A673 (cell line): ENCODE measurements at regions not wholly inside any gene's neighbourhood (a gene's known extent, or its start where the extent isn't known, plus 50 kb on each side); places are given as distances from the start of the nearest gene placed in this dataset.
A peak's percentile ranks its signal among the peaks of the same experiment; 100 is the strongest.

ENCODE experiments used
- BruUV-seq: library from RNA; stranded (reverse); fragments of 400-500 nt; replicated peaks from 2 replicates; lab custom pipeline; 2021; lab: Mats Ljungman, UMichigan
- CTCF ChIA-PET: fragments of 300-600 bp; sonication (Branson Sonifier 250); formaldehyde crosslinking; loops from one replicate; lab custom pipeline; 2022; ENCODE audit warnings: antibody characterized with exemption; lab: Charles Lee
- POLR2A ChIA-PET: fragments of 300-600 bp; sonication (Branson Sonifier 250); formaldehyde crosslinking; loops from one replicate; lab custom pipeline; 2022; ENCODE audit warnings: antibody characterized with exemption; ENCODE audit not compliant: low non-redundant PET; lab: Charles Lee
- DNase-seq: peaks from one replicate; pipeline ENCODE4 v3.0.0-alpha.2; 2015; ENCODE audit warnings: low spot score
- H3K27ac ChIP-seq: fragments of 200-600 bp; sonication (generic); 2 replicates; pipeline ENCODE4 v1.5.1; 2016; ENCODE audit warnings: mixed run types, low read depth, mild to moderate bottlenecking, mixed read lengths, antibody characterized with exemption, low read length; ENCODE audit not compliant: poor library complexity, severe bottlenecking
- H3K27me3 ChIP-seq: fragments of 200-600 bp; sonication (generic); replicated peaks from 2 replicates; pipeline ENCODE4 v1.6.1; 2017; ENCODE audit warnings: mixed run types, low read depth, mild to moderate bottlenecking, mixed read lengths, antibody characterized with exemption, low read length; ENCODE audit not compliant: insufficient read depth, poor library complexity
- H3K36me3 ChIP-seq: fragments of 200-600 bp; sonication (generic); 2 replicates; pipeline ENCODE4 v1.6.1; 2016; ENCODE audit warnings: mixed run types, mild to moderate bottlenecking, mixed read lengths, antibody characterized with exemption, low read length; ENCODE audit not compliant: insufficient read depth, poor library complexity, severe bottlenecking
- H3K4me1 ChIP-seq: fragments of 200-600 bp; sonication (generic); 2 replicates; pipeline ENCODE4 v1.6.1; 2017; ENCODE audit warnings: mixed run types, mild to moderate bottlenecking, mixed read lengths, antibody characterized with exemption, low read length; ENCODE audit not compliant: insufficient read depth, poor library complexity, severe bottlenecking
- H3K4me3 ChIP-seq: fragments of 200-600 bp; sonication (generic); 2 replicates; pipeline ENCODE4 v1.5.1; 2016; ENCODE audit warnings: low read depth, mixed run types, mild to moderate bottlenecking, mixed read lengths, low read length; ENCODE audit not compliant: poor library complexity, severe bottlenecking
- H3K9me3 ChIP-seq: fragments of 200-600 bp; sonication (generic); 2 replicates; pipeline ENCODE4 v1.6.1; 2016; ENCODE audit warnings: mixed run types, low read depth, mild to moderate bottlenecking, mixed read lengths, antibody characterized with exemption, low read length; ENCODE audit not compliant: poor library complexity, severe bottlenecking
- EZH2 ChIP-seq: fragments of 200-600 bp; sonication (generic); IDR thresholded peaks from 2 replicates; pipeline ENCODE4 v1.6.1; 2017; ENCODE audit warnings: borderline replicate concordance, low read depth, mild to moderate bottlenecking, mixed read lengths, antibody characterized with exemption, low read length; ENCODE audit not compliant: poor library complexity, severe bottlenecking
- intact Hi-C: fragments of 100-400 bp; cut with micrococcal nuclease; formaldehyde crosslinking; loops from one replicate; pipeline ENCODE4 v1.10.0; 2022; ENCODE audit not compliant: unreplicated experiment
- TF ChIP-seq, protein P1 (sequence below): fragments of 300-800, 200-600 bp; sonication (generic); conservative IDR thresholded peaks from 2 replicates; pipeline ENCODE4 v1.5.1; 2017; ENCODE audit warnings: low read depth, mild to moderate bottlenecking, antibody characterized with exemption, low read length, moderate library complexity, mixed read lengths

DNA sequence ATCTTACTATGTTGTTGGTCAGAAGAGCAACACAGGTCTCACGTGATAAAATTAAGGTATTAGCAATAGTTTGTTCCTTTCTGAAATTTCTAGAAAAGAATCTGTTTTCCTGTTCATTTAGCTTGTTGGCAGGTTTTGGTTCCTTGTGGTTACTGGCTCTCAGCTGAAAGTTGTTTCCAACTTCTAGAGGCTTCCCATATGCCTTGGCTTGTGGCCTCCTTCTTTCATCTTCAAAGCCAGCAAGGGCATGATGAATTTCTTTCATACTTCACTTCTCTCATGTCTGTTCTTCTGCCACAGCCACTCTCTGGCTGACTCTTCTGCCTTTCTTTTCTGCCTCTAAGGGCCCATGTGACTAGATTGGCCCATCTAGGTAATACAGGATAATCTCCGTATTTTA lies 193.7 kb downstream of the TRIB2 start:
- Histone ChIP-seq H3K4me3 (no peak overlapping the region), H3K9me3 (no peaks in the 10 kb centered on the region), H3K4me1 (no peaks in the 10 kb centered on the region), H3K27me3 (no peaks in the 10 kb centered on the region), H3K27ac (no peak overlapping the region), H3K36me3 (no peaks in the 10 kb centered on the region)
- no peak for DNase-seq
- TF ChIP-seq, protein P1, sequence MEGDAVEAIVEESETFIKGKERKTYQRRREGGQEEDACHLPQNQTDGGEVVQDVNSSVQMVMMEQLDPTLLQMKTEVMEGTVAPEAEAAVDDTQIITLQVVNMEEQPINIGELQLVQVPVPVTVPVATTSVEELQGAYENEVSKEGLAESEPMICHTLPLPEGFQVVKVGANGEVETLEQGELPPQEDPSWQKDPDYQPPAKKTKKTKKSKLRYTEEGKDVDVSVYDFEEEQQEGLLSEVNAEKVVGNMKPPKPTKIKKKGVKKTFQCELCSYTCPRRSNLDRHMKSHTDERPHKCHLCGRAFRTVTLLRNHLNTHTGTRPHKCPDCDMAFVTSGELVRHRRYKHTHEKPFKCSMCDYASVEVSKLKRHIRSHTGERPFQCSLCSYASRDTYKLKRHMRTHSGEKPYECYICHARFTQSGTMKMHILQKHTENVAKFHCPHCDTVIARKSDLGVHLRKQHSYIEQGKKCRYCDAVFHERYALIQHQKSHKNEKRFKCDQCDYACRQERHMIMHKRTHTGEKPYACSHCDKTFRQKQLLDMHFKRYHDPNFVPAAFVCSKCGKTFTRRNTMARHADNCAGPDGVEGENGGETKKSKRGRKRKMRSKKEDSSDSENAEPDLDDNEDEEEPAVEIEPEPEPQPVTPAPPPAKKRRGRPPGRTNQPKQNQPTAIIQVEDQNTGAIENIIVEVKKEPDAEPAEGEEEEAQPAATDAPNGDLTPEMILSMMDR = no peak
- TF ChIP-seq EZH2 = no peak
- intact Hi-C loops = no loop called here
- no TSS peak for BruUV-seq
- CTCF ChIA-PET = no interaction called here
- POLR2A ChIA-PET = no interaction called here

DNA sequence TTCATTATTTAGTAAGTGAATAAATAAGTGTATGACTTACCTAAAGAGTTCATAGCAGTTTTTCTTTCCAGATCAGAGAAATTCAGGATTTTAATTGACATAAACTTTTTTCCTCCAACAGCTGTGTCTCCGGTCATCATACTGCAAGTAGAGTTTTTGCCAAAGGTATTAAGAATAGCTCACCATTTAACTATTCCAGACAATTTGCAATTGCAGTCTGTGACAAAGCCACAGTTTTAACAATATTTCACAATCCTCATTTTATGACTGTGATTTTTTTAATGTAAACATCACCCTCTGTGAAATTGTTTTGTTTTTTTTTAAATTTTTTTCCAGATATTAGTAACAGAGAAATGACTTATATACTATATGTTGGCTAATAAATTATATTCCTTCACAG lies 199.1 kb downstream of the TRIB2 start:
- no peak for DNase-seq
- Histone ChIP-seq H3K27ac (no peak overlapping the region), H3K27me3 (no peaks in the 10 kb centered on the region), H3K4me3 (no peak overlapping the region), H3K4me1 (peaks cover 17% of the 10 kb centered on the region), H3K36me3 (no peaks in the 10 kb centered on the region), H3K9me3 (no peaks in the 10 kb centered on the region)
- no peak for TF ChIP-seq EZH2
- TF ChIP-seq, protein P1 = no peak
- intact Hi-C loops = no loop called here
- ChIA-PET POLR2A (no interaction called here), CTCF (no interaction called here)
- no TSS peak for BruUV-seq

DNA sequence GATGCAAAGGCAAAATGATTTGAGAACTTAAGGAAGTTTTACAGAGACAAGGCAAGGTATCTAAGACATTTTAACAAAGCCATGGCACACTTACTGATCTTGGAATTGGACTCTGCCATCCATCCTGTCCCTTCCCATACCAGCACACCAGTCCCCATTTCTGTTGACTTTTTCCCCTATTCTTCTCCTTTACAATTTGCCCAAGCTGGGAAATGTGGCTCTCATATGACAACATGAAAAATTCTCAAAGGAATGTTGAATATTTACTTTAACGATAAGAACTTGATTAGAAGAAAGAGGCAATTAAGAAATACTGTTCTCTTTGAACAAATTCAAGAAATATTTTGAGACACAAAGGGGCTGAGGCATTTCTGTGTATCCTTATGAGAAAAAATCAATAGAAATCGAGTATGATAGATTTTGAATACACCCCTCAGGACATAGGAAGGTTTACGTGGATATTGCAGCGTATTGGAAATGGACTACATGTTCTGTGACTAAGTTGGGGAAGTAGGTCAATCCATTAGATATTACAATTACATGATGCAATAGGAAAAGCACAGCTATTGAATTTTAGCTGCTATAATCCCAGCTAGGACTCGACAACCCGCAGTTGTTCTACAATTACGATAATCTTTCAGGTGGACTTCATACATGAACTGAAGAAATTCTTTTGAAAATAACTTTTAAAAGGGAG lies 201.6 kb downstream of the TRIB2 start:
- no TSS peak for BruUV-seq
- no peaks in the 10 kb centered on the region for H3K36me3 ChIP-seq
- no peak for TF ChIP-seq EZH2
- TF ChIP-seq, protein P1 = no peak
- H3K4me1 ChIP-seq = peaks cover 17% of the 10 kb centered on the region
- ChIA-PET CTCF (no interaction called here), POLR2A (interaction anchor here (0.7 kb wide), 1 partner anchor 134 kb away, joined by 3 read pairs; no protein-coding TSS in a partner anchor)
- intact Hi-C loops = no loop called here
- H3K27me3 ChIP-seq = no peaks in the 10 kb centered on the region
- no peak overlapping the region for H3K4me3 ChIP-seq
- H3K9me3 ChIP-seq = no peaks in the 10 kb centered on the region
- no peak for DNase-seq
- peak overlapping the region; percentile 55 for H3K27ac ChIP-seq
